Activated CD4-positive, alpha-beta memory T cell treated with anti-CD3 and anti-CD28 coated beads for 36 hours (primary cell): ENCODE measurements at regions not wholly inside any gene's neighbourhood (a gene's known extent, or its start where the extent isn't known, plus 50 kb on each side); places are given as distances from the start of the nearest gene placed in this dataset.
"Not testable (repeated sequence)": the region's sequence is repeated elsewhere in the genome, so short reads cannot be mapped to it uniquely, and the experiment has no call there.

Experiments used
- CTCF ChIA-PET: fragments of 350-600 bp; sonication (Branson Sonifier 250); formaldehyde crosslinking; loops from one replicate; lab custom pipeline; 2021; ENCODE audit warnings: antibody characterized with exemption, inconsistent platforms; lab: Charles Lee
- POLR2A ChIA-PET: fragments of 350-600 bp; sonication (Branson Sonifier 250); formaldehyde crosslinking; loops from one replicate; lab custom pipeline; 2021; ENCODE audit warnings: antibody characterized with exemption; lab: Charles Lee
- DNase-seq: peaks from one replicate; pipeline ENCODE4 v3.0.0-alpha.2; 2020
- H3K27ac Mint-ChIP-seq: one replicate; pipeline ENCODE4 v1.8.0; 2021; ENCODE audit warnings: mixed read lengths
- H3K27me3 Mint-ChIP-seq: one replicate; pipeline ENCODE4 v1.8.0; 2021; ENCODE audit warnings: mixed read lengths
- H3K36me3 Mint-ChIP-seq: one replicate; pipeline ENCODE4 v1.8.0; 2021; ENCODE audit warnings: mixed read lengths
- H3K4me1 Mint-ChIP-seq: one replicate; pipeline ENCODE4 v1.8.0; 2021; ENCODE audit warnings: low read depth, mixed read lengths
- H3K4me3 Mint-ChIP-seq: one replicate; pipeline ENCODE4 v1.8.0; 2021; ENCODE audit warnings: mild to moderate bottlenecking, mixed read lengths
- H3K9me3 Mint-ChIP-seq: one replicate; pipeline ENCODE4 v1.8.0; 2021; ENCODE audit warnings: mixed read lengths
- intact Hi-C: fragments of 100-400 bp; cut with micrococcal nuclease; formaldehyde crosslinking; loops from one replicate; pipeline ENCODE4 v1.15.1; 2023

- H3K36me3 Mint-ChIP-seq, H3K4me3 Mint-ChIP-seq, intact Hi-C loops, H3K27me3 Mint-ChIP-seq, H3K4me1 Mint-ChIP-seq, H3K27ac Mint-ChIP-seq, DNase-seq, H3K9me3 Mint-ChIP-seq, POLR2A ChIA-PET, CTCF ChIA-PET: not testable (repeated sequence)
These were observed 68.1 kb downstream of the GOLGA6L6 start for GRCh38 chr15:20473465-20473864.

- intact Hi-C loops, H3K4me3 Mint-ChIP-seq, CTCF ChIA-PET, POLR2A ChIA-PET, DNase-seq, H3K27me3 Mint-ChIP-seq, H3K4me1 Mint-ChIP-seq, H3K9me3 Mint-ChIP-seq, H3K27ac Mint-ChIP-seq, H3K36me3 Mint-ChIP-seq: not testable (repeated sequence)
These were observed 68.6 kb downstream of the GOLGA6L6 start for GRCh38 chr15:20472983-20473382.

GRCh38 chr15:20470810-20471209 is 70.8 kb downstream of the GOLGA6L6 start:
- H3K4me1 Mint-ChIP-seq, POLR2A ChIA-PET, H3K36me3 Mint-ChIP-seq, intact Hi-C loops, DNase-seq, H3K9me3 Mint-ChIP-seq, H3K27me3 Mint-ChIP-seq, CTCF ChIA-PET, H3K4me3 Mint-ChIP-seq, H3K27ac Mint-ChIP-seq: not testable (repeated sequence)

GRCh38 chr15:20441138-20441537 is 100.5 kb downstream of the GOLGA6L6 start:
- H3K36me3 Mint-ChIP-seq, H3K4me3 Mint-ChIP-seq, H3K4me1 Mint-ChIP-seq, DNase-seq, H3K27me3 Mint-ChIP-seq, POLR2A ChIA-PET, intact Hi-C loops, CTCF ChIA-PET, H3K27ac Mint-ChIP-seq, H3K9me3 Mint-ChIP-seq: not testable (repeated sequence)

GRCh38 chr15:20440390-20440789 is 101.2 kb downstream of the GOLGA6L6 start:
- H3K27me3 Mint-ChIP-seq, H3K36me3 Mint-ChIP-seq, CTCF ChIA-PET, H3K9me3 Mint-ChIP-seq, H3K27ac Mint-ChIP-seq, H3K4me1 Mint-ChIP-seq, POLR2A ChIA-PET, intact Hi-C loops, DNase-seq, H3K4me3 Mint-ChIP-seq: not testable (repeated sequence)

- intact Hi-C loops, H3K4me1 Mint-ChIP-seq, H3K27ac Mint-ChIP-seq, H3K27me3 Mint-ChIP-seq, POLR2A ChIA-PET, H3K4me3 Mint-ChIP-seq, H3K36me3 Mint-ChIP-seq, DNase-seq, H3K9me3 Mint-ChIP-seq, CTCF ChIA-PET: not testable (repeated sequence)
These were observed 102.5 kb downstream of the GOLGA6L6 start for GRCh38 chr15:20439111-20439510.

- H3K4me1 Mint-ChIP-seq, H3K27ac Mint-ChIP-seq, CTCF ChIA-PET, DNase-seq, H3K36me3 Mint-ChIP-seq, intact Hi-C loops, H3K9me3 Mint-ChIP-seq, H3K27me3 Mint-ChIP-seq, H3K4me3 Mint-ChIP-seq, POLR2A ChIA-PET: not testable (repeated sequence)
These were observed 103.3 kb downstream of the GOLGA6L6 start for GRCh38 chr15:20438255-20438654.

- intact Hi-C loops, H3K27ac Mint-ChIP-seq, CTCF ChIA-PET, H3K27me3 Mint-ChIP-seq, H3K36me3 Mint-ChIP-seq, POLR2A ChIA-PET, H3K4me3 Mint-ChIP-seq, DNase-seq, H3K4me1 Mint-ChIP-seq, H3K9me3 Mint-ChIP-seq: not testable (repeated sequence)
These were observed 108.1 kb downstream of the GOLGA6L6 start for GRCh38 chr15:20433468-20433867.

GRCh38 chr15:20430495-20430894 is 111.1 kb downstream of the GOLGA6L6 start:
- H3K27me3 Mint-ChIP-seq, H3K27ac Mint-ChIP-seq, DNase-seq, CTCF ChIA-PET, H3K4me1 Mint-ChIP-seq, POLR2A ChIA-PET, intact Hi-C loops, H3K36me3 Mint-ChIP-seq, H3K4me3 Mint-ChIP-seq, H3K9me3 Mint-ChIP-seq: not testable (repeated sequence)

- intact Hi-C loops, POLR2A ChIA-PET, H3K27me3 Mint-ChIP-seq, DNase-seq, H3K9me3 Mint-ChIP-seq, CTCF ChIA-PET, H3K36me3 Mint-ChIP-seq, H3K27ac Mint-ChIP-seq, H3K4me3 Mint-ChIP-seq, H3K4me1 Mint-ChIP-seq: not testable (repeated sequence)
These were observed 120.9 kb downstream of the GOLGA6L6 start for GRCh38 chr15:20420710-20421109.

GRCh38 chr15:20416618-20417017 is 125.0 kb downstream of the GOLGA6L6 start:
- H3K4me3 Mint-ChIP-seq: not testable (repeated sequence)

GRCh38 chr15:20409667-20410198 is 131.9 kb downstream of the GOLGA6L6 start:
- H3K9me3 Mint-ChIP-seq, DNase-seq, H3K27me3 Mint-ChIP-seq, H3K4me3 Mint-ChIP-seq, intact Hi-C loops, H3K4me1 Mint-ChIP-seq, H3K27ac Mint-ChIP-seq, H3K36me3 Mint-ChIP-seq, POLR2A ChIA-PET, CTCF ChIA-PET: not testable (repeated sequence)

More at GRCh38 chr15:20416618-20417017, 125.0 kb downstream of the GOLGA6L6 start:
- H3K9me3 Mint-ChIP-seq, H3K27me3 Mint-ChIP-seq, H3K27ac Mint-ChIP-seq, intact Hi-C loops, H3K36me3 Mint-ChIP-seq, H3K4me1 Mint-ChIP-seq, CTCF ChIA-PET, DNase-seq, POLR2A ChIA-PET: not testable (repeated sequence)

GRCh38 chr15:20409247-20409646 is 132.4 kb downstream of the GOLGA6L6 start:
- no peak overlapping the region for H3K4me3 Mint-ChIP-seq
- no peak overlapping the region for H3K27ac Mint-ChIP-seq
- CTCF ChIA-PET: no interaction called here
- no peak for DNase-seq
- H3K27me3 Mint-ChIP-seq: no peaks in the 10 kb centered on the region
- no peaks in the 10 kb centered on the region for H3K4me1 Mint-ChIP-seq
- H3K9me3 Mint-ChIP-seq: peaks cover 7% of the 10 kb centered on the region
- POLR2A ChIA-PET: no interaction called here
- intact Hi-C loops: no loop called here
- H3K36me3 Mint-ChIP-seq: no peaks in the 10 kb centered on the region
